Stomach (tissue), 8 donors: ENCODE measurements at regions not wholly inside any gene's neighbourhood (a gene's known extent, or its start where the extent isn't known, plus 50 kb on each side); places are given as distances from the start of the nearest gene placed in this dataset.

Source experiments
- DNase-seq, 2 donors: peaks; one replicate each; pipeline versions ENCODE4 v3.0.0 to v3.0.0-alpha.2; 2013 to 2019
- H3K27ac ChIP-seq, 5 donors: fragments of 200-600 bp in 4 of 5; sonication (generic) in 4 of 5; one replicate each; pipeline ENCODE4 v1.5.1; 2013 to 2019; ENCODE audit warnings: mild to moderate bottlenecking in 1 of 5, moderate library complexity in 1 of 5
- H3K27me3 ChIP-seq, 3 donors: fragments of 200-600 bp; sonication (generic); one replicate each; pipeline ENCODE4 v1.5.1; 2017 to 2019; ENCODE audit warnings: mixed run types in 1 of 3
- H3K36me3 ChIP-seq, 4 donors: fragments of 200-600 bp; sonication (generic); 1 replicate in 3 of 4; 2 replicates in 1 of 4; pipeline ENCODE4 v1.5.1; 2016 to 2019
- H3K4me1 ChIP-seq, 4 donors: fragments of 200-600 bp; sonication (generic); one replicate each; pipeline ENCODE4 v1.5.1; 2016 to 2019
- H3K4me3 ChIP-seq, 4 donors: fragments of 200-600 bp; sonication (generic) in 3 of 4; one replicate each; pipeline ENCODE4 v1.5.1; 2016 to 2019; ENCODE audit warnings: mild to moderate bottlenecking in 1 of 4
- H3K9me3 ChIP-seq, 4 donors: fragments of 200-600 bp; sonication (generic); one replicate each; pipeline ENCODE4 v1.5.1; 2016 to 2019
- CTCF ChIP-seq, 7 experiments: fragments of 450-650 bp in 4 of 7; fragments of 200-600 bp in 3 of 7; sonication (generic) in 3 of 7; IDR thresholded peaks; one replicate each; pipeline ENCODE4 v1.5.1; 2016 to 2019; ENCODE audit warnings: antibody characterized with exemption in 7 of 7, control low read depth in 2 of 7, mild to moderate bottlenecking in 1 of 7
- EP300 ChIP-seq: sonication (generic); formaldehyde crosslinking; IDR thresholded peaks from one replicate; pipeline ENCODE4 v1.6.1; 2017; ENCODE audit warnings: antibody characterized with exemption
- POLR2A ChIP-seq, 4 donors: fragments of 450-650 bp; IDR thresholded peaks; one replicate each; pipeline ENCODE4 v1.6.1; 2016; ENCODE audit warnings: antibody characterized with exemption in 4 of 4, control low read depth in 2 of 4, mild to moderate bottlenecking in 1 of 4, moderate library complexity in 1 of 4
- POLR2AphosphoS5 ChIP-seq, 3 donors: sonication (generic); formaldehyde crosslinking; IDR thresholded peaks; one replicate each; pipeline ENCODE4 v1.6.1; 2016; ENCODE audit warnings: antibody characterized with exemption in 3 of 3
- WGBS, 5 donors: extraction: QIAGEN DNeasy Blood & Tissue Kit in 3 of 5; methylation state at CpG; one replicate each; pipeline versions ENCODE4 v1.1.5 to v1.1.7; 2013 to 2018; 5-methylcytosine and 5-hydroxymethylcytosine counted together
- intact Hi-C: fragments of 100-400 bp; cut with DNase I; formaldehyde crosslinking; loops from one replicate; pipeline ENCODE4 v1.15.1; 2023; ENCODE audit warnings: low total_unique reads
- donor health status: healthy with polysubstance abuse.
- donor health status: Bipolar disorder and iron deficiency.
- donor health status: healthy.

GRCh38 chr20:55584307-55584706 lies 421.0 kb downstream of the CBLN4 start:
- Histone ChIP-seq H3K27ac (no peak overlapping the region), H3K9me3 (no peaks in the 10 kb centered on the region), H3K4me3 (no peak overlapping the region), H3K27me3 (no peaks in the 10 kb centered on the region), H3K4me1 (no peaks in the 10 kb centered on the region), H3K36me3 (no peaks in the 10 kb centered on the region)
- 72 to 88% (median 82%) methylated on average over 2 of the region's 2 CpGs for WGBS, 5 donors
- intact Hi-C loops: no loop called here
- TF ChIP-seq POLR2A (IDR thresholded peaks at IDR 0.05): no peak
- TF ChIP-seq CTCF (IDR thresholded peaks at IDR 0.05): no peak
- no peak for TF ChIP-seq EP300
- no peak for TF ChIP-seq POLR2AphosphoS5 (IDR thresholded peaks at IDR 0.05)
- no peak for DNase-seq

GRCh38 chr20:55583036-55583435 lies 422.3 kb downstream of the CBLN4 start:
- no peaks in the 10 kb centered on the region for H3K9me3 ChIP-seq
- no peak overlapping the region for H3K4me3 ChIP-seq
- TF ChIP-seq EP300: no peak
- TF ChIP-seq POLR2AphosphoS5 (IDR thresholded peaks at IDR 0.05): no peak
- no peak for TF ChIP-seq POLR2A (IDR thresholded peaks at IDR 0.05)
- TF ChIP-seq CTCF (IDR thresholded peaks at IDR 0.05): no peak
- no peak overlapping the region for H3K27ac ChIP-seq
- H3K27me3 ChIP-seq: no peaks in the 10 kb centered on the region
- no peak for DNase-seq
- no peaks in the 10 kb centered on the region for H3K4me1 ChIP-seq
- no peaks in the 10 kb centered on the region for H3K36me3 ChIP-seq
- intact Hi-C loops: no loop called here
- 62 to 82% (median 71%) methylated on average over 1 of the region's 1 CpG for WGBS, 5 donors

- no peaks in the 10 kb centered on the region for H3K36me3 ChIP-seq
- 75 to 84% (median 80%) methylated on average over 5 of the region's 5 CpGs for WGBS, 5 donors
- no peaks in the 10 kb centered on the region for H3K27me3 ChIP-seq
- H3K4me1 ChIP-seq: no peaks in the 10 kb centered on the region
- intact Hi-C loops: no loop called here
- no peak for DNase-seq
- no peaks in the 10 kb centered on the region for H3K9me3 ChIP-seq
- TF ChIP-seq POLR2AphosphoS5 (IDR thresholded peaks at IDR 0.05) (no peak), CTCF (IDR thresholded peaks at IDR 0.05) (no peak)
- H3K4me3 ChIP-seq: no peak overlapping the region
- no peak overlapping the region for H3K27ac ChIP-seq
Measured at GRCh38 chr20:55582498-55582897, 422.8 kb downstream of the CBLN4 start.

- H3K27me3 ChIP-seq: no peaks in the 10 kb centered on the region
- no peaks in the 10 kb centered on the region for H3K36me3 ChIP-seq
- intact Hi-C loops: no loop called here
- no peak overlapping the region for H3K4me3 ChIP-seq
- no peak overlapping the region for H3K27ac ChIP-seq
- DNase-seq: no peak
- TF ChIP-seq CTCF (IDR thresholded peaks at IDR 0.05) (no peak), POLR2AphosphoS5 (IDR thresholded peaks at IDR 0.05) (no peak), POLR2A (IDR thresholded peaks at IDR 0.05) (no peak), EP300 (no peak)
- WGBS, 5 donors: 71 to 86% (median 77%) methylated on average over 4 of the region's 4 CpGs
- H3K9me3 ChIP-seq: no peaks in the 10 kb centered on the region
- H3K4me1 ChIP-seq: no peaks in the 10 kb centered on the region
Measured at GRCh38 chr20:55581519-55581918, 423.8 kb downstream of the CBLN4 start.
